ENCODE measurements at regions not wholly inside any gene's neighbourhood (a gene's known extent, or its start where the extent isn't known, plus 50 kb on each side); places are given as distances from the start of the nearest gene placed in this dataset.

GRCh38 chr9:7333719-7334118 is 465.9 kb downstream of the DMAC1 start:
- no peak for DNase-seq
- intact Hi-C loops (cut with DNase I, micrococcal nuclease) = no loop called here

GRCh38 chr9:7332780-7333179 is 466.8 kb downstream of the DMAC1 start:
- Histone ChIP-seq H3K36me3 (ENCODE audit: low read depth) (no peaks in the 10 kb centered on the region), H3K4me3 (no peak overlapping the region), H3K9me3 (no peaks in the 10 kb centered on the region), H3K4me1 (ENCODE audit: low read depth) (no peaks in the 10 kb centered on the region)
- no peak for ATAC-seq
- no peak for TF ChIP-seq CTCF (IDR thresholded peaks at IDR 0.05)
- intact Hi-C loops (cut with DNase I, micrococcal nuclease) = no loop called here
- no peak for DNase-seq

More at GRCh38 chr9:7333719-7334118, 465.9 kb downstream of the DMAC1 start:
- Histone ChIP-seq H3K36me3 (ENCODE audit: low read depth) (no peaks in the 10 kb centered on the region), H3K9me3 (no peaks in the 10 kb centered on the region), H3K4me1 (ENCODE audit: low read depth) (no peaks in the 10 kb centered on the region), H3K4me3 (no peak overlapping the region)
- no peak for TF ChIP-seq CTCF (IDR thresholded peaks at IDR 0.05)
- ATAC-seq = no peak

- DNase-seq (no peak), ATAC-seq (peak; percentile 78)
- H3K4me1 ChIP-seq (ENCODE audit: low read depth) = no peaks in the 10 kb centered on the region
- no peak overlapping the region for H3K4me3 ChIP-seq
- H3K9me3 ChIP-seq = no peaks in the 10 kb centered on the region
- intact Hi-C loops (cut with DNase I, micrococcal nuclease) = no loop called here
- TF ChIP-seq CTCF (IDR thresholded peaks at IDR 0.05) = no peak
- no peaks in the 10 kb centered on the region for H3K36me3 ChIP-seq (ENCODE audit: low read depth)
These were observed 471.1 kb downstream of the DMAC1 start for GRCh38 chr9:7328453-7328852.

GRCh38 chr9:7325995-7326394 is 473.6 kb downstream of the DMAC1 start:
- H3K4me1 ChIP-seq (ENCODE audit: low read depth) = no peaks in the 10 kb centered on the region
- H3K4me3 ChIP-seq = no peak overlapping the region
- H3K9me3 ChIP-seq = no peaks in the 10 kb centered on the region
- ATAC-seq = no peak
- no peaks in the 10 kb centered on the region for H3K36me3 ChIP-seq (ENCODE audit: low read depth)
- TF ChIP-seq CTCF (IDR thresholded peaks at IDR 0.05) = no peak
- intact Hi-C loops (cut with DNase I, micrococcal nuclease) = no loop called here
- no peak for DNase-seq

- no peaks in the 10 kb centered on the region for H3K9me3 ChIP-seq
- no peak for ATAC-seq
- no peak for TF ChIP-seq CTCF (IDR thresholded peaks at IDR 0.05)
- H3K4me3 ChIP-seq = no peak overlapping the region
- no peak for DNase-seq
- H3K36me3 ChIP-seq (ENCODE audit: low read depth) = no peaks in the 10 kb centered on the region
- H3K4me1 ChIP-seq (ENCODE audit: low read depth) = no peaks in the 10 kb centered on the region
- intact Hi-C loops (cut with DNase I, micrococcal nuclease) = no loop called here
These were observed 475.4 kb downstream of the DMAC1 start for GRCh38 chr9:7324152-7324598.

- Histone ChIP-seq H3K9me3 (no peaks in the 10 kb centered on the region), H3K36me3 (ENCODE audit: low read depth) (no peaks in the 10 kb centered on the region), H3K4me1 (ENCODE audit: low read depth) (no peaks in the 10 kb centered on the region), H3K4me3 (no peak overlapping the region)
- DNase-seq (no peak), ATAC-seq (no peak)
- intact Hi-C loops (cut with DNase I, micrococcal nuclease) = no loop called here
- TF ChIP-seq CTCF (IDR thresholded peaks at IDR 0.05) = no peak
These were observed 478.7 kb downstream of the DMAC1 start for GRCh38 chr9:7320841-7321240.

Data from mucosa of descending colon (tissue), 3 donors.